GM12878 (cell line): ENCODE measurements at regions not wholly inside any gene's neighbourhood (a gene's known extent, or its start where the extent isn't known, plus 50 kb on each side); places are given as distances from the start of the nearest gene placed in this dataset.

Experiments used
- ATAC-seq: fragments of 200-7000 bp; cut with Tn5 transposase; 3 replicates; pipeline ENCODE4 v1.9.1; 2020; ENCODE audit warnings: mild to moderate bottlenecking, moderate library complexity
- BruUV-seq: library from RNA; stranded (reverse); fragments of 400-500 nt; replicated peaks from 2 replicates; lab custom pipeline; 2021; lab: Mats Ljungman, UMichigan
- CTCF ChIA-PET: fragments of 300-600 bp; sonication (Branson Sonifier 250); formaldehyde crosslinking; extraction: SDS; loops from one replicate; lab custom pipeline; 2021; ENCODE audit warnings: inconsistent platforms; lab: Yijun Ruan, JAX
- POLR2A ChIA-PET: fragments of 350-600 bp; formaldehyde crosslinking; extraction: SDS; loops from one replicate; lab custom pipeline; 2021; ENCODE audit warnings: inconsistent platforms; lab: Charles Lee
- RAD21 ChIA-PET: fragments of 300-600 bp; sonication (Branson Sonifier 250); formaldehyde crosslinking; loops from one replicate; lab custom pipeline; 2023; ENCODE audit warnings: antibody characterized with exemption; ENCODE audit not compliant: unreplicated experiment; lab: Charles Lee
- SMC1A ChIA-PET: fragments of 300-600 bp; sonication (Branson Sonifier 250); formaldehyde crosslinking; loops from one replicate; lab custom pipeline; 2023; ENCODE audit not compliant: unreplicated experiment, uncharacterized antibody; lab: Charles Lee
- DNase-seq: peaks from one replicate; pipeline ENCODE4 v3.0.0-alpha.2; 2011; ENCODE audit warnings: low read depth, low spot score
- FAIRE-seq: peaks from 3 replicates; lab custom pipeline; 2011; peaks lifted over from hg19 to GRCh38; lab: Jason Lieb, UNC
- H2AFZ ChIP-seq: 2 replicates; pipeline ENCODE4 v1.6.0; 2011; ENCODE audit warnings: low read depth, low read length, control low read depth; ENCODE audit not compliant: control insufficient read depth
- H3K27ac ChIP-seq: 2 replicates; pipeline ENCODE4 v1.5.1; 2011; ENCODE audit warnings: control low read depth; ENCODE audit not compliant: control insufficient read depth, insufficient read depth
- H3K27me3 ChIP-seq, 2 experiments: replicated peaks in 1 of 2; 2 replicates each; pipeline versions ENCODE4 v1.6.0 to v1.6.1; 2011; ENCODE audit warnings: low read length in 1 of 2; ENCODE audit not compliant: control insufficient read depth in 2 of 2, insufficient read depth in 2 of 2
- H3K36me3 ChIP-seq, 2 experiments: 2 replicates each; pipeline ENCODE4 v1.5.1; 2011; ENCODE audit warnings: low read length in 1 of 2; ENCODE audit not compliant: control insufficient read depth in 2 of 2, insufficient read depth in 2 of 2
- H3K4me1 ChIP-seq: 2 replicates; pipeline ENCODE4 v1.6.1; 2011; ENCODE audit warnings: mild to moderate bottlenecking, low read length, moderate library complexity, mixed read lengths; ENCODE audit not compliant: control insufficient read depth, insufficient read depth
- H3K4me2 ChIP-seq: 2 replicates; pipeline ENCODE4 v1.6.0; 2011; ENCODE audit warnings: control low read depth; ENCODE audit not compliant: control insufficient read depth, insufficient read depth
- H3K4me3 ChIP-seq: fragments of 200-600 bp; sonication (generic); 2 replicates; pipeline ENCODE4 v1.5.1; 2016
- H3K79me2 ChIP-seq: 2 replicates; pipeline ENCODE4 v1.6.0; 2011; ENCODE audit warnings: low read length; ENCODE audit not compliant: control insufficient read depth, insufficient read depth
- H3K9ac ChIP-seq: 2 replicates; pipeline ENCODE4 v1.8.0; 2011; ENCODE audit warnings: low read length, control low read depth, mixed read lengths; ENCODE audit not compliant: control insufficient read depth, insufficient read depth
- H3K9me3 ChIP-seq: replicated peaks from 3 replicates; pipeline ENCODE4 v1.5.1; 2011; ENCODE audit warnings: mild to moderate bottlenecking, low read length; ENCODE audit not compliant: control insufficient read depth, insufficient read depth
- H4K20me1 ChIP-seq: 2 replicates; pipeline ENCODE4 v1.6.0; 2011; ENCODE audit not compliant: control insufficient read depth, insufficient read depth
- BACH1 ChIP-seq: fragments of 450-650 bp; IDR thresholded peaks from 2 replicates; pipeline ENCODE4 v1.6.1; 2017; ENCODE audit warnings: mild to moderate bottlenecking, borderline replicate concordance
- ETV6 ChIP-seq, 2 experiments: fragments of 450-650 bp in 1 of 2; IDR thresholded peaks in 1 of 2; conservative IDR thresholded peaks in 1 of 2; 2 replicates each; pipeline ENCODE4 v1.6.1; 2014; ENCODE audit warnings: antibody characterized with exemption in 1 of 2, borderline replicate concordance in 1 of 2, low read depth in 1 of 2, mild to moderate bottlenecking in 1 of 2, moderate library complexity in 1 of 2
- HDGF ChIP-seq: fragments of 450-650 bp; IDR thresholded peaks from 2 replicates; pipeline ENCODE4 v1.6.1; 2016; ENCODE audit warnings: antibody characterized with exemption
- MXI1 ChIP-seq: fragments of 150-350 bp; IDR thresholded peaks from 2 replicates; pipeline ENCODE4 v1.6.1; 2011; ENCODE audit warnings: low read depth, mild to moderate bottlenecking, inconsistent platforms, low read length, improper control_type of control experiment
- NFYB ChIP-seq: IDR thresholded peaks from 2 replicates; pipeline ENCODE4 v1.6.1; 2011; ENCODE audit warnings: low read depth, mild to moderate bottlenecking, low read length, improper control_type of control experiment, moderate library complexity; ENCODE audit not compliant: insufficient read depth
- NR2C1 ChIP-seq: fragments of 450-650 bp; IDR thresholded peaks from 2 replicates; pipeline ENCODE4 v1.6.1; 2017; ENCODE audit warnings: antibody characterized with exemption, mild to moderate bottlenecking, moderate library complexity
- RAD21 ChIP-seq: IDR thresholded peaks from 2 replicates; pipeline ENCODE4 v1.6.1; 2011; ENCODE audit warnings: mild to moderate bottlenecking, low read depth, low read length, moderate library complexity; ENCODE audit not compliant: insufficient read depth
- SMAD5 ChIP-seq: IDR thresholded peaks from 2 replicates; pipeline ENCODE4 v1.6.1; 2016; ENCODE audit warnings: antibody characterized with exemption, low read depth
- SMC3 ChIP-seq: IDR thresholded peaks from 2 replicates; pipeline ENCODE4 v1.6.1; 2011; ENCODE audit warnings: low read length, improper control_type of control experiment, borderline replicate concordance
- ZNF384 ChIP-seq: IDR thresholded peaks from 2 replicates; pipeline ENCODE4 v1.6.1; 2012; ENCODE audit warnings: low read depth, mild to moderate bottlenecking, low read length, improper control_type of control experiment, borderline replicate concordance
- WGBS: methylation state at CpG from one replicate; pipeline ENCODE4 v1.1.6; 2016; ENCODE audit warnings: low lambda C conversion rate; ENCODE audit not compliant: insufficient replicate concordance, insufficient coverage; ENCODE audit errors: missing lambda C conversion rate; 5-methylcytosine and 5-hydroxymethylcytosine counted together
- in situ Hi-C: fragments of 300-500 bp; cut with MboI; formaldehyde crosslinking; loops from 9 replicates; pipeline ENCODE4 v1.14.3; 2018; ENCODE audit warnings: mixed read lengths
- intact Hi-C: fragments of 100-400 bp; cut with micrococcal nuclease; formaldehyde crosslinking; loops from one replicate; pipeline ENCODE4 v1.14.2; 2022; ENCODE audit not compliant: unreplicated experiment
- TF ChIP-seq, protein P1 (sequence below): IDR thresholded peaks from 2 replicates; pipeline ENCODE4 v1.6.1; 2012; ENCODE audit warnings: low read depth, low read length, improper control_type of control experiment
- TF ChIP-seq, protein P2 (sequence below): fragments of 450-650 bp; conservative IDR thresholded peaks from 2 replicates; pipeline ENCODE4 v1.6.1; 2017; ENCODE audit warnings: mild to moderate bottlenecking, moderate library complexity

DNA sequence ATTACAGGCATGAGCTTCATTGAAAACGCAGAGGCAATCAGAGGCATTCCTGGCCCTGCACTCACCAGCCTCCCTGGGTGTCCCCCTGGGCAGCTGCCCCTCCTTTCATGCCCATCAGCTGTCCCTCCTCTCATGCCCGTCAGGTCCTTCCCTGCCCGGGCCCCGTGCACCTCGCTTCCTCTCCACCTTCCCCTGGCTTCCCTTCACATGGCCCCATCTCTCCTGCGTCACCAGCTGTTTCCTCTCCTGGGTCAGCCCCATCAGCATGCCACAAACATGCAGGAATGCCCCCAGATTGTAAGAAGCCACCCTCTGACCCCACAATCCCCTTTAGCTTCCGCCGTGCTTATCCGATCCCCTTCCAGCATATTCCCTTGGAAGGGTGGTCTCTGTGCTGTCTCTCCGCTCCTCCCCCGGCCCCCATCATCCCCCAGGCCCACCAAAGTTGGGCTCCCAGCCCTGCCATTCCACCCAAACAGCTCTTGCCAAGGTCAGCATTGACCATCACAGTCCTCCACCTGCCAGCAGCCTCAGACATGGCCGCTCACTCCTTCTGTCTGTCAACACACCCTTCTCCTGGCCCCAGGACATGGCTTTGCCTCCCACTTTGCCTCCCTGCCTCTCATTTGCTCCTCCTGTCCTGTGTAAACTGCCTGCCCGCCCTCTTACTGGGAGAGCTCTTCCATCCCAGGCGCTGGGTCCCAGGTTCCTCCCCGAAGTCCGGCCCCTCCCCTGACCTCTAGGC lies 98.6 kb upstream of the IER5L start:
- H3K27me3 ChIP-seq, result peaks cover 0 to 2% of the 10 kb centered on the region in 2 experiments; a peak in 1 of 4 replicates
- H3K36me3 ChIP-seq, result no peaks in the 10 kb centered on the region
- H3K4me2 ChIP-seq, result no peak overlapping the region
- ChIA-PET SMC1A (no interaction called here), RAD21 (interaction anchor here (0.7 kb wide), 1 partner anchor 58 kb away, joined by 3 read pairs; no protein-coding TSS in a partner anchor), CTCF (interaction anchor here (2.3 kb wide), 1 partner anchor 103 kb away, joined by 9 read pairs; no protein-coding TSS in a partner anchor), POLR2A (no interaction called here)
- no peaks in the 10 kb centered on the region for H3K79me2 ChIP-seq
- H4K20me1 ChIP-seq, result no peaks in the 10 kb centered on the region
- ATAC-seq (no peak), DNase-seq (no peak), FAIRE-seq (no peak)
- BruUV-seq, result no TSS peak
- H3K4me1 ChIP-seq, result peaks cover 2% of the 10 kb centered on the region
- TF ChIP-seq ZNF384 (no peak), SMAD5 (no peak), RAD21 (no peak), NFYB (no peak), SMC3 (no peak), NR2C1 (no peak), MXI1 (no peak), ETV6 (conservative IDR thresholded peaks at IDR 0.05 in 1 of 2, IDR thresholded peaks at IDR 0.05 in 1 of 2; ENCODE audit: borderline replicate concordance in 1 of 2, low read depth in 1 of 2) (no peak), HDGF (no peak), BACH1 (no peak)
- TF ChIP-seq, protein P1, sequence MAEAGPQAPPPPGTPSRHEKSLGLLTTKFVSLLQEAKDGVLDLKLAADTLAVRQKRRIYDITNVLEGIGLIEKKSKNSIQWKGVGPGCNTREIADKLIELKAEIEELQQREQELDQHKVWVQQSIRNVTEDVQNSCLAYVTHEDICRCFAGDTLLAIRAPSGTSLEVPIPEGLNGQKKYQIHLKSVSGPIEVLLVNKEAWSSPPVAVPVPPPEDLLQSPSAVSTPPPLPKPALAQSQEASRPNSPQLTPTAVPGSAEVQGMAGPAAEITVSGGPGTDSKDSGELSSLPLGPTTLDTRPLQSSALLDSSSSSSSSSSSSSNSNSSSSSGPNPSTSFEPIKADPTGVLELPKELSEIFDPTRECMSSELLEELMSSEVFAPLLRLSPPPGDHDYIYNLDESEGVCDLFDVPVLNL, result no peak
- TF ChIP-seq, protein P2, sequence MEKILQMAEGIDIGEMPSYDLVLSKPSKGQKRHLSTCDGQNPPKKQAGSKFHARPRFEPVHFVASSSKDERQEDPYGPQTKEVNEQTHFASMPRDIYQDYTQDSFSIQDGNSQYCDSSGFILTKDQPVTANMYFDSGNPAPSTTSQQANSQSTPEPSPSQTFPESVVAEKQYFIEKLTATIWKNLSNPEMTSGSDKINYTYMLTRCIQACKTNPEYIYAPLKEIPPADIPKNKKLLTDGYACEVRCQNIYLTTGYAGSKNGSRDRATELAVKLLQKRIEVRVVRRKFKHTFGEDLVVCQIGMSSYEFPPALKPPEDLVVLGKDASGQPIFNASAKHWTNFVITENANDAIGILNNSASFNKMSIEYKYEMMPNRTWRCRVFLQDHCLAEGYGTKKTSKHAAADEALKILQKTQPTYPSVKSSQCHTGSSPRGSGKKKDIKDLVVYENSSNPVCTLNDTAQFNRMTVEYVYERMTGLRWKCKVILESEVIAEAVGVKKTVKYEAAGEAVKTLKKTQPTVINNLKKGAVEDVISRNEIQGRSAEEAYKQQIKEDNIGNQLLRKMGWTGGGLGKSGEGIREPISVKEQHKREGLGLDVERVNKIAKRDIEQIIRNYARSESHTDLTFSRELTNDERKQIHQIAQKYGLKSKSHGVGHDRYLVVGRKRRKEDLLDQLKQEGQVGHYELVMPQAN, result no peak
- no peaks in the 10 kb centered on the region for H3K9me3 ChIP-seq
- H2AFZ ChIP-seq, result no peak overlapping the region
- in situ Hi-C loops (no loop called here), intact Hi-C loops (no loop called here)
- H3K4me3 ChIP-seq, result no peak overlapping the region
- 38% methylated on average over 16 of the region's 16 CpGs for WGBS
- no peak overlapping the region for H3K27ac ChIP-seq
- H3K9ac ChIP-seq, result no peak overlapping the region
